IMR-90 (cell line): ENCODE measurements at regions not wholly inside any gene's neighbourhood (a gene's known extent, or its start where the extent isn't known, plus 50 kb on each side); places are given as distances from the start of the nearest gene placed in this dataset.

ENCODE experiments used
- ATAC-seq: fragments of 200-7000 bp; cut with Tn5 transposase; 2 replicates; pipeline ENCODE4 v1.9.1; 2020; ENCODE audit warnings: low read depth, mild to moderate bottlenecking, moderate library complexity
- BruUV-seq: library from RNA; stranded (reverse); fragments of 400-500 nt; replicated peaks from 2 replicates; lab custom pipeline; 2021; lab: Mats Ljungman, UMichigan
- CTCF ChIA-PET: fragments of 300-600 bp; formaldehyde crosslinking; extraction: SDS; loops from one replicate; lab custom pipeline; 2021; ENCODE audit warnings: antibody characterized with exemption; lab: Yijun Ruan, JAX
- POLR2A ChIA-PET: fragments of 300-600 bp; sonication (Branson Sonifier 250); formaldehyde crosslinking; loops from one replicate; lab custom pipeline; 2022; ENCODE audit warnings: antibody characterized with exemption; ENCODE audit not compliant: unreplicated experiment; lab: Charles Lee
- DNase-seq: peaks from one replicate; pipeline ENCODE4 v3.0.0; 2013
- H2AFZ ChIP-seq: replicated peaks from 2 replicates; pipeline ENCODE3; 2013; ENCODE audit warnings: low read length, mild to moderate bottlenecking; ENCODE audit not compliant: poor library complexity
- H2AK5ac ChIP-seq: 2 replicates; pipeline ENCODE4 v1.6.1; 2013; ENCODE audit warnings: low read depth, low read length, inconsistent platforms
- H2AK9ac ChIP-seq: replicated peaks from 2 replicates; pipeline ENCODE3; 2013; ENCODE audit warnings: mild to moderate bottlenecking, low read depth, low read length, moderate library complexity; ENCODE audit not compliant: poor library complexity
- H2BK120ac ChIP-seq: 2 replicates; pipeline ENCODE4 v1.6.1; 2013; ENCODE audit warnings: low read depth, low read length, inconsistent platforms
- H2BK15ac ChIP-seq: 3 replicates; pipeline ENCODE4 v1.6.1; 2013; ENCODE audit warnings: low read depth, low read length, inconsistent platforms
- H2BK20ac ChIP-seq: 2 replicates; pipeline ENCODE4 v1.6.1; 2013; ENCODE audit warnings: low read depth, mild to moderate bottlenecking, inconsistent platforms, low read length, moderate library complexity
- H2BK5ac ChIP-seq: 2 replicates; pipeline ENCODE4 v1.6.1; 2013; ENCODE audit warnings: mild to moderate bottlenecking, low read depth, low read length, inconsistent platforms; ENCODE audit not compliant: poor library complexity, severe bottlenecking
- H3K14ac ChIP-seq: replicated peaks from 2 replicates; pipeline ENCODE4 v1.6.1; 2013; ENCODE audit warnings: low read depth, low read length, inconsistent platforms
- H3K18ac ChIP-seq: 2 replicates; pipeline ENCODE4 v1.6.1; 2013; ENCODE audit warnings: low read depth, low read length, control low read depth
- H3K23ac ChIP-seq: 2 replicates; pipeline ENCODE4 v1.6.1; 2013; ENCODE audit warnings: low read depth, low read length, inconsistent platforms
- H3K27ac ChIP-seq: 2 replicates; pipeline ENCODE4 v1.5.1; 2013; ENCODE audit warnings: mild to moderate bottlenecking, control low read depth, low read length; ENCODE audit not compliant: insufficient read depth
- H3K27me3 ChIP-seq: 2 replicates; pipeline ENCODE4 v1.6.1; 2013; ENCODE audit warnings: low read length; ENCODE audit not compliant: control insufficient read depth, insufficient read depth
- H3K36me3 ChIP-seq: 2 replicates; pipeline ENCODE4 v1.6.1; 2013; ENCODE audit warnings: low read length, mixed read lengths; ENCODE audit not compliant: control insufficient read depth, insufficient read depth
- H3K4ac ChIP-seq: 2 replicates; pipeline ENCODE4 v1.6.1; 2013; ENCODE audit warnings: low read depth, low read length, inconsistent platforms
- H3K4me1 ChIP-seq: 2 replicates; pipeline ENCODE4 v1.6.1; 2013; ENCODE audit warnings: low read length, mixed read lengths; ENCODE audit not compliant: control insufficient read depth, insufficient read depth
- H3K4me2 ChIP-seq: 2 replicates; pipeline ENCODE4 v1.6.1; 2013; ENCODE audit warnings: low read depth, mild to moderate bottlenecking, control low read depth, low read length, moderate library complexity
- H3K4me3 ChIP-seq: 2 replicates; pipeline ENCODE4 v1.5.1; 2013; ENCODE audit warnings: low read depth, mild to moderate bottlenecking, control low read depth, low read length, moderate library complexity; ENCODE audit not compliant: insufficient read depth
- H3K56ac ChIP-seq: 2 replicates; pipeline ENCODE4 v1.6.1; 2013; ENCODE audit warnings: low read length, inconsistent platforms; ENCODE audit not compliant: insufficient read depth; ENCODE audit errors: extremely low read depth
- H3K79me1 ChIP-seq, 2 experiments: 2 replicates each; pipeline ENCODE4 v1.6.1; 2013; ENCODE audit warnings: low read length in 2 of 2, inconsistent platforms in 1 of 2, low read depth in 1 of 2
- H3K9ac ChIP-seq: 2 replicates; pipeline ENCODE4 v1.6.1; 2013; ENCODE audit warnings: low read depth, low read length, control low read depth
- H3K9me1 ChIP-seq: 2 replicates; pipeline ENCODE4 v1.6.1; 2013; ENCODE audit warnings: low read length, inconsistent platforms; ENCODE audit not compliant: insufficient read depth
- H3K9me3 ChIP-seq: 2 replicates; pipeline ENCODE4 v1.6.1; 2013; ENCODE audit warnings: low read length; ENCODE audit not compliant: control insufficient read depth, insufficient read depth
- H4K20me1 ChIP-seq: 2 replicates; pipeline ENCODE4 v1.6.1; 2013; ENCODE audit warnings: low read length, inconsistent platforms; ENCODE audit not compliant: insufficient read depth
- H4K5ac ChIP-seq: 2 replicates; pipeline ENCODE4 v1.6.1; 2013; ENCODE audit warnings: mild to moderate bottlenecking, low read depth, low read length, control low read depth
- H4K8ac ChIP-seq, 2 experiments: 2 replicates each; pipeline ENCODE4 v1.6.1; 2013; ENCODE audit warnings: low read depth in 2 of 2, low read length in 2 of 2, control low read depth in 1 of 2, inconsistent platforms in 1 of 2
- H4K91ac ChIP-seq: 2 replicates; pipeline ENCODE4 v1.6.1; 2013; ENCODE audit warnings: low read depth, low read length, inconsistent platforms; ENCODE audit not compliant: insufficient read depth
- CEBPB ChIP-seq: IDR thresholded peaks from 2 replicates; pipeline ENCODE4 v1.6.1; 2012; ENCODE audit warnings: low read depth, low read length, improper control_type of control experiment
- CHD1 ChIP-seq: IDR thresholded peaks from 2 replicates; pipeline ENCODE4 v1.6.1; 2012; ENCODE audit warnings: low read depth, low read length, improper control_type of control experiment
- MAZ ChIP-seq: IDR thresholded peaks from 2 replicates; pipeline ENCODE4 v1.6.1; 2012; ENCODE audit warnings: low read depth, mild to moderate bottlenecking, low read length, improper control_type of control experiment, moderate library complexity, borderline replicate concordance
- POLR2A ChIP-seq: IDR thresholded peaks from 2 replicates; pipeline ENCODE4 v1.6.1; 2012; ENCODE audit warnings: mild to moderate bottlenecking, low read depth, low read length
- RAD21 ChIP-seq: IDR thresholded peaks from 2 replicates; pipeline ENCODE4 v1.6.1; 2012; ENCODE audit warnings: low read length, improper control_type of control experiment
- RFX5 ChIP-seq: IDR thresholded peaks from 2 replicates; pipeline ENCODE4 v1.8.0; 2012; ENCODE audit warnings: low read depth, mild to moderate bottlenecking, low read length, moderate library complexity
- SMC3 ChIP-seq: fragments of 150-350 bp; IDR thresholded peaks from 2 replicates; pipeline ENCODE4 v1.6.1; 2016; ENCODE audit warnings: low read depth, mild to moderate bottlenecking, antibody characterized with exemption, low read length, moderate library complexity
- dilution Hi-C: fragments of 300-500 bp; cut with HindIII; formaldehyde crosslinking; loops from one replicate; pipeline ENCODE4 v1.14.3; 2018; ENCODE audit warnings: low sequenced_read_pairs; ENCODE audit not compliant: unreplicated experiment
- in situ Hi-C: fragments of 300-500 bp; cut with MboI; formaldehyde crosslinking; loops from 3 replicates; pipeline ENCODE4 v1.14.3; 2019; ENCODE audit warnings: low sequenced_read_pairs, inconsistent platforms, mixed read lengths
- intact Hi-C: fragments of 100-400 bp; cut with micrococcal nuclease; formaldehyde crosslinking; loops from 2 replicates; pipeline ENCODE4 v1.10.0; 2022
- TF ChIP-seq, protein P1 (sequence below): conservative IDR thresholded peaks from 2 replicates; pipeline ENCODE4 v1.5.1; 2012; ENCODE audit warnings: mild to moderate bottlenecking, low read depth, low read length, improper control_type of control experiment

GRCh38 chr5:39656600-39656999, 231.8 kb upstream of the DAB2 start:
- Histone ChIP-seq H2BK15ac (no peak overlapping the region), H2AFZ (no peak overlapping the region), H3K4me1 (no peaks in the 10 kb centered on the region), H2BK5ac (no peak overlapping the region), H3K4me3 (no peak overlapping the region), H3K4ac (no peak overlapping the region), H3K23ac (no peak overlapping the region), H4K5ac (no peak overlapping the region), H3K79me1 (no peaks in the 10 kb centered on the region), H3K14ac (no peak overlapping the region), H2BK120ac (no peak overlapping the region), H3K27me3 (peaks cover 5% of the 10 kb centered on the region), H3K9me3 (no peaks in the 10 kb centered on the region), H4K8ac (no peak overlapping the region), H2AK9ac (no peak overlapping the region), H3K4me2 (no peak overlapping the region), H3K18ac (no peak overlapping the region), H3K36me3 (no peaks in the 10 kb centered on the region), H2AK5ac (no peak overlapping the region), H3K9me1 (no peaks in the 10 kb centered on the region; the same call in 1 of the 2 replicates), H3K27ac (no peak overlapping the region), H2BK20ac (no peak overlapping the region), H4K20me1 (no peaks in the 10 kb centered on the region), H3K56ac (no peak overlapping the region), H4K91ac (no peak overlapping the region), H3K9ac (no peak overlapping the region)
- in situ Hi-C loops (no loop called here), dilution Hi-C loops (no loop called here), intact Hi-C loops (no loop called here)
- DNase-seq (no peak), ATAC-seq (no peak)
- TF ChIP-seq RAD21 = no peak
- no peak for TF ChIP-seq RFX5
- TF ChIP-seq, protein P1, sequence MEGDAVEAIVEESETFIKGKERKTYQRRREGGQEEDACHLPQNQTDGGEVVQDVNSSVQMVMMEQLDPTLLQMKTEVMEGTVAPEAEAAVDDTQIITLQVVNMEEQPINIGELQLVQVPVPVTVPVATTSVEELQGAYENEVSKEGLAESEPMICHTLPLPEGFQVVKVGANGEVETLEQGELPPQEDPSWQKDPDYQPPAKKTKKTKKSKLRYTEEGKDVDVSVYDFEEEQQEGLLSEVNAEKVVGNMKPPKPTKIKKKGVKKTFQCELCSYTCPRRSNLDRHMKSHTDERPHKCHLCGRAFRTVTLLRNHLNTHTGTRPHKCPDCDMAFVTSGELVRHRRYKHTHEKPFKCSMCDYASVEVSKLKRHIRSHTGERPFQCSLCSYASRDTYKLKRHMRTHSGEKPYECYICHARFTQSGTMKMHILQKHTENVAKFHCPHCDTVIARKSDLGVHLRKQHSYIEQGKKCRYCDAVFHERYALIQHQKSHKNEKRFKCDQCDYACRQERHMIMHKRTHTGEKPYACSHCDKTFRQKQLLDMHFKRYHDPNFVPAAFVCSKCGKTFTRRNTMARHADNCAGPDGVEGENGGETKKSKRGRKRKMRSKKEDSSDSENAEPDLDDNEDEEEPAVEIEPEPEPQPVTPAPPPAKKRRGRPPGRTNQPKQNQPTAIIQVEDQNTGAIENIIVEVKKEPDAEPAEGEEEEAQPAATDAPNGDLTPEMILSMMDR = no peak
- TF ChIP-seq POLR2A = no peak
- TF ChIP-seq CEBPB = no peak
- no peak for TF ChIP-seq MAZ
- TF ChIP-seq SMC3 = no peak
- no peak for TF ChIP-seq CHD1
- ChIA-PET POLR2A (no interaction called here), CTCF (no interaction called here)
- no TSS peak for BruUV-seq
